HG02885 (cell line): ENCODE measurements at regions not wholly inside any gene's neighbourhood (a gene's known extent, or its start where the extent isn't known, plus 50 kb on each side); places are given as distances from the start of the nearest gene placed in this dataset.

Experiments used
- ATAC-seq: cut with Tn5 transposase; IDR thresholded peaks from one replicate; pipeline ENCODE4 v1.9.1; 2021; ENCODE audit warnings: mild to moderate bottlenecking; ENCODE audit not compliant: unreplicated experiment, poor library complexity

GRCh38 chr11:104380358-104380757 lies 216.4 kb upstream of the PDGFD start:
- ATAC-seq = no peak

- no peak for ATAC-seq
These were observed 208.2 kb upstream of the PDGFD start for GRCh38 chr11:104372111-104372510.

GRCh38 chr11:104370478-104370877 lies 206.5 kb upstream of the PDGFD start:
- peak; percentile 76 for ATAC-seq

- ATAC-seq = no peak
These were observed 205.8 kb upstream of the PDGFD start for GRCh38 chr11:104369761-104370160.

GRCh38 chr11:104366321-104366734 lies 202.4 kb upstream of the PDGFD start:
- ATAC-seq = no peak

- no peak for ATAC-seq
These were observed 201.7 kb upstream of the PDGFD start for GRCh38 chr11:104365676-104366075.

GRCh38 chr11:104361975-104362374 lies 198.0 kb upstream of the PDGFD start:
- no peak for ATAC-seq

- no peak for ATAC-seq
These were observed 188.1 kb upstream of the PDGFD start for GRCh38 chr11:104352036-104352435.

GRCh38 chr11:104343578-104343977 lies 179.6 kb upstream of the PDGFD start:
- ATAC-seq = peak; percentile 69

- no peak for ATAC-seq
These were observed 176.6 kb upstream of the PDGFD start for GRCh38 chr11:104340590-104340989.

GRCh38 chr11:104339380-104339831 lies 175.5 kb upstream of the PDGFD start:
- ATAC-seq = peak; percentile 66

GRCh38 chr11:104338186-104338585 lies 174.2 kb upstream of the PDGFD start:
- no peak for ATAC-seq

- no peak for ATAC-seq
These were observed 173.3 kb upstream of the PDGFD start for GRCh38 chr11:104337273-104337672.

- peak; percentile 75 for ATAC-seq
These were observed 170.0 kb upstream of the PDGFD start for GRCh38 chr11:104333977-104334376.

GRCh38 chr11:104332110-104332509 lies 168.2 kb upstream of the PDGFD start:
- ATAC-seq = peak; percentile 67

- no peak for ATAC-seq
These were observed 165.2 kb upstream of the PDGFD start for GRCh38 chr11:104329078-104329665.

- ATAC-seq = no peak
These were observed 164.6 kb upstream of the PDGFD start for GRCh38 chr11:104328512-104328907.

- ATAC-seq = no peak
These were observed 164.0 kb upstream of the PDGFD start for GRCh38 chr11:104327861-104328511.

GRCh38 chr11:104325093-104325492 lies 161.1 kb upstream of the PDGFD start:
- no peak for ATAC-seq

- ATAC-seq = no peak
These were observed 160.3 kb upstream of the PDGFD start for GRCh38 chr11:104324276-104324675.

GRCh38 chr11:104323841-104324240 lies 159.9 kb upstream of the PDGFD start:
- ATAC-seq = no peak

GRCh38 chr11:104322696-104323095 lies 158.7 kb upstream of the PDGFD start:
- no peak for ATAC-seq
